ENCODE measurements at regions not wholly inside any gene's neighbourhood (a gene's known extent, or its start where the extent isn't known, plus 50 kb on each side); places are given as distances from the start of the nearest gene placed in this dataset.

GRCh38 chr5:155353231-155353630 is 339.7 kb downstream of the KIF4B start:
- no peak overlapping the region for H2BK120ac ChIP-seq (ENCODE audit: low read depth, low read length)
- POLR2A ChIA-PET (ENCODE audit: unreplicated experiment) = no interaction called here
- dilution Hi-C loops (cut with HindIII; ENCODE audit: low sequenced_read_pairs, unreplicated experiment) = no loop called here

More at GRCh38 chr5:155353231-155353630, 339.7 kb downstream of the KIF4B start:
- no peak overlapping the region for H3K23ac ChIP-seq (ENCODE audit: low read depth, low read length)
- no peak overlapping the region for H2AK5ac ChIP-seq (ENCODE audit: low read depth, low read length)
- no peak overlapping the region for H3K27ac ChIP-seq (ENCODE audit: insufficient read depth, low read length)
- no peak overlapping the region for H3K18ac ChIP-seq (ENCODE audit: low read depth, low read length)
- no peak overlapping the region for H3K4me2 ChIP-seq (ENCODE audit: low read depth, low read length)
- no peak overlapping the region for H2AK9ac ChIP-seq (replicated peaks; ENCODE audit: low read depth, low read length, poor library complexity)
- H3K27me3 ChIP-seq (ENCODE audit: control insufficient read depth, insufficient read depth, low read length) = no peaks in the 10 kb centered on the region
- H3K36me3 ChIP-seq (ENCODE audit: control insufficient read depth, insufficient read depth, low read length) = no peaks in the 10 kb centered on the region
- H3K4ac ChIP-seq (ENCODE audit: low read depth, low read length) = no peak overlapping the region
- intact Hi-C loops (cut with micrococcal nuclease) = no loop called here
- BruUV-seq (replicated peaks) = no TSS peak
- no peaks in the 10 kb centered on the region for H3K4me1 ChIP-seq (ENCODE audit: control insufficient read depth, insufficient read depth, low read length)
- no peak overlapping the region for H2BK5ac ChIP-seq (ENCODE audit: low read depth, low read length, poor library complexity, severe bottlenecking)
- H3K14ac ChIP-seq (replicated peaks; ENCODE audit: low read depth, low read length) = no peak overlapping the region
- CTCF ChIA-PET = no interaction called here
- in situ Hi-C loops (cut with MboI; ENCODE audit: low sequenced_read_pairs) = no loop called here
- H3K4me3 ChIP-seq (ENCODE audit: insufficient read depth, low read depth, low read length) = no peak overlapping the region
- DNase-seq (no peak), ATAC-seq (ENCODE audit: low read depth) (no peak)
- H2BK15ac ChIP-seq (ENCODE audit: low read depth, low read length) = no peak overlapping the region
- H3K56ac ChIP-seq (ENCODE audit: extremely low read depth, insufficient read depth, low read length) = no peak overlapping the region
- H3K9me3 ChIP-seq (ENCODE audit: control insufficient read depth, insufficient read depth, low read length) = peaks cover 12% of the 10 kb centered on the region
- no peaks in the 10 kb centered on the region for H3K9me1 ChIP-seq (ENCODE audit: insufficient read depth, low read length)
- TF ChIP-seq CHD1 (IDR thresholded peaks at IDR 0.05; ENCODE audit: low read depth, low read length) (no peak), RAD21 (IDR thresholded peaks at IDR 0.05; ENCODE audit: low read length) (no peak), CTCF (conservative IDR thresholded peaks at IDR 0.05; ENCODE audit: low read depth, low read length) (no peak), ELK1 (IDR thresholded peaks at IDR 0.05; ENCODE audit: borderline replicate concordance, low read depth, low read length) (no peak), FOS (IDR thresholded peaks at IDR 0.05; ENCODE audit: low read depth, low read length) (no peak), RFX5 (IDR thresholded peaks at IDR 0.05; ENCODE audit: low read depth, low read length) (no peak), POLR2A (IDR thresholded peaks at IDR 0.05; ENCODE audit: low read depth, low read length) (no peak), RCOR1 (IDR thresholded peaks at IDR 0.05; ENCODE audit: insufficient replicate concordance, low read length) (no peak), BHLHE40 (IDR thresholded peaks at IDR 0.05; ENCODE audit: low read depth, low read length) (no peak), MAZ (IDR thresholded peaks at IDR 0.05; ENCODE audit: borderline replicate concordance, low read depth, low read length) (no peak)
- H4K20me1 ChIP-seq (ENCODE audit: insufficient read depth, low read length) = no peaks in the 10 kb centered on the region
- no peak overlapping the region for H3K9ac ChIP-seq (ENCODE audit: low read depth, low read length)
- H4K91ac ChIP-seq (ENCODE audit: insufficient read depth, low read depth, low read length) = no peak overlapping the region
- no peaks in the 10 kb centered on the region for H3K79me1 ChIP-seq (ENCODE audit: low read depth in 1 of 2, low read length in 2 of 2)
- H2AFZ ChIP-seq (replicated peaks; ENCODE audit: low read length, poor library complexity) = no peak overlapping the region
- H2BK20ac ChIP-seq (ENCODE audit: low read depth, low read length) = no peak overlapping the region
- H4K5ac ChIP-seq (ENCODE audit: low read depth, low read length) = no peak overlapping the region
- H4K8ac ChIP-seq (ENCODE audit: low read depth in 2 of 2, low read length in 2 of 2) = no peak overlapping the region
